Ishikawa (cell line): ENCODE measurements at regions not wholly inside any gene's neighbourhood (a gene's known extent, or its start where the extent isn't known, plus 50 kb on each side); places are given as distances from the start of the nearest gene placed in this dataset.

ENCODE experiments used
- CREB1 ChIP-seq: IDR thresholded peaks from 2 replicates; pipeline ENCODE4 v1.6.1; 2012; ENCODE audit warnings: low read depth
- EP300 ChIP-seq: IDR thresholded peaks from 2 replicates; pipeline ENCODE4 v1.6.1; 2012; ENCODE audit warnings: borderline replicate concordance
- FOXM1 ChIP-seq: IDR thresholded peaks from 2 replicates; pipeline ENCODE4 v1.6.1; 2012; ENCODE audit warnings: low read depth, borderline replicate concordance
- NFIC ChIP-seq: IDR thresholded peaks from 2 replicates; pipeline ENCODE4 v1.6.1; 2012
- RAD21 ChIP-seq: IDR thresholded peaks from 2 replicates; pipeline ENCODE4 v1.6.1; 2012; ENCODE audit warnings: low read depth
- TCF12 ChIP-seq: IDR thresholded peaks from 2 replicates; pipeline ENCODE4 v1.6.1; 2012; ENCODE audit warnings: low read depth
- YY1 ChIP-seq: IDR thresholded peaks from 2 replicates; pipeline ENCODE4 v1.6.1; 2012; ENCODE audit warnings: low read depth
- ZBTB7A ChIP-seq: IDR thresholded peaks from 2 replicates; pipeline ENCODE4 v1.6.1; 2012; ENCODE audit warnings: low read depth
- TF ChIP-seq, protein P1 (sequence below): IDR thresholded peaks from 2 replicates; pipeline ENCODE4 v1.6.1; 2012; ENCODE audit warnings: low read depth, mild to moderate bottlenecking
- TF ChIP-seq, protein P2 (sequence below): IDR thresholded peaks from 2 replicates; pipeline ENCODE4 v1.6.1; 2012
- TF ChIP-seq, protein P3 (sequence below): IDR thresholded peaks from 2 replicates; pipeline ENCODE4 v1.6.1; 2012

DNA sequence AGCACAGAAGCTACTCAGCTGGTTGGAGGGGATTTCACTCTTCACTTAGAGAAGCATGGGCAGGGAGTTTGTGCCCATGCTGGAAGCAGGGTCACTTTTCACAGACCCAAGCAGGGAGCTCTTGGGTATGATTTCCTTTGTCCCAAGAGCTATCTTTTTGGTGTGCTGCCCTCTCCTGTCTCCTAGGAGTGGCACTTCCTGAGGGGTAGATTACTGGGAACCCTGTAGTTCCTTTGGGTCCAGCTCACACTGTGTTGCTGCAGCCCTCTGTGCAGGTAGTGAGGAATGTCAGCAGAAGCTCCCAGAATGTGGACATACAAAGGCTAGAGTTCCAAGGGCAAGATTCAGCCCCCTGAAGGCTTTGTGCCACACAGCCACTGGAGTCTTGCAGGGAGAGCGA, 537.1 kb upstream of the ANO3 start:
- no peak for TF ChIP-seq YY1
- no peak for TF ChIP-seq CREB1
- TF ChIP-seq NFIC: no peak
- TF ChIP-seq, protein P1, sequence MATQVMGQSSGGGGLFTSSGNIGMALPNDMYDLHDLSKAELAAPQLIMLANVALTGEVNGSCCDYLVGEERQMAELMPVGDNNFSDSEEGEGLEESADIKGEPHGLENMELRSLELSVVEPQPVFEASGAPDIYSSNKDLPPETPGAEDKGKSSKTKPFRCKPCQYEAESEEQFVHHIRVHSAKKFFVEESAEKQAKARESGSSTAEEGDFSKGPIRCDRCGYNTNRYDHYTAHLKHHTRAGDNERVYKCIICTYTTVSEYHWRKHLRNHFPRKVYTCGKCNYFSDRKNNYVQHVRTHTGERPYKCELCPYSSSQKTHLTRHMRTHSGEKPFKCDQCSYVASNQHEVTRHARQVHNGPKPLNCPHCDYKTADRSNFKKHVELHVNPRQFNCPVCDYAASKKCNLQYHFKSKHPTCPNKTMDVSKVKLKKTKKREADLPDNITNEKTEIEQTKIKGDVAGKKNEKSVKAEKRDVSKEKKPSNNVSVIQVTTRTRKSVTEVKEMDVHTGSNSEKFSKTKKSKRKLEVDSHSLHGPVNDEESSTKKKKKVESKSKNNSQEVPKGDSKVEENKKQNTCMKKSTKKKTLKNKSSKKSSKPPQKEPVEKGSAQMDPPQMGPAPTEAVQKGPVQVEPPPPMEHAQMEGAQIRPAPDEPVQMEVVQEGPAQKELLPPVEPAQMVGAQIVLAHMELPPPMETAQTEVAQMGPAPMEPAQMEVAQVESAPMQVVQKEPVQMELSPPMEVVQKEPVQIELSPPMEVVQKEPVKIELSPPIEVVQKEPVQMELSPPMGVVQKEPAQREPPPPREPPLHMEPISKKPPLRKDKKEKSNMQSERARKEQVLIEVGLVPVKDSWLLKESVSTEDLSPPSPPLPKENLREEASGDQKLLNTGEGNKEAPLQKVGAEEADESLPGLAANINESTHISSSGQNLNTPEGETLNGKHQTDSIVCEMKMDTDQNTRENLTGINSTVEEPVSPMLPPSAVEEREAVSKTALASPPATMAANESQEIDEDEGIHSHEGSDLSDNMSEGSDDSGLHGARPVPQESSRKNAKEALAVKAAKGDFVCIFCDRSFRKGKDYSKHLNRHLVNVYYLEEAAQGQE: no peak
- no peak for TF ChIP-seq EP300
- TF ChIP-seq, protein P2, sequence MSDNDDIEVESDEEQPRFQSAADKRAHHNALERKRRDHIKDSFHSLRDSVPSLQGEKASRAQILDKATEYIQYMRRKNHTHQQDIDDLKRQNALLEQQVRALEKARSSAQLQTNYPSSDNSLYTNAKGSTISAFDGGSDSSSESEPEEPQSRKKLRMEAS: no peak
- TF ChIP-seq, protein P3, sequence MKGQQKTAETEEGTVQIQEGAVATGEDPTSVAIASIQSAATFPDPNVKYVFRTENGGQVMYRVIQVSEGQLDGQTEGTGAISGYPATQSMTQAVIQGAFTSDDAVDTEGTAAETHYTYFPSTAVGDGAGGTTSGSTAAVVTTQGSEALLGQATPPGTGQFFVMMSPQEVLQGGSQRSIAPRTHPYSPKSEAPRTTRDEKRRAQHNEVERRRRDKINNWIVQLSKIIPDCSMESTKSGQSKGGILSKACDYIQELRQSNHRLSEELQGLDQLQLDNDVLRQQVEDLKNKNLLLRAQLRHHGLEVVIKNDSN: no peak
- TF ChIP-seq RAD21: no peak
- no peak for TF ChIP-seq FOXM1
- no peak for TF ChIP-seq ZBTB7A
- TF ChIP-seq TCF12: no peak
